Astrocyte (in vitro differentiated cells and primary cell): ENCODE measurements at regions not wholly inside any gene's neighbourhood (a gene's known extent, or its start where the extent isn't known, plus 50 kb on each side); places are given as distances from the start of the nearest gene placed in this dataset.

ENCODE experiments used
- EZH2 ChIP-seq: IDR thresholded peaks from 2 replicates; pipeline ENCODE4 v1.6.1; 2012; ENCODE audit warnings: mild to moderate bottlenecking, low read length, inconsistent platforms; ENCODE audit not compliant: insufficient read depth
- TF ChIP-seq, protein P1 (sequence below): IDR thresholded peaks from 2 replicates; pipeline ENCODE4 v1.5.1; 2011; ENCODE audit warnings: low read depth, mild to moderate bottlenecking, inconsistent platforms, low read length, moderate library complexity; ENCODE audit not compliant: insufficient read depth

DNA sequence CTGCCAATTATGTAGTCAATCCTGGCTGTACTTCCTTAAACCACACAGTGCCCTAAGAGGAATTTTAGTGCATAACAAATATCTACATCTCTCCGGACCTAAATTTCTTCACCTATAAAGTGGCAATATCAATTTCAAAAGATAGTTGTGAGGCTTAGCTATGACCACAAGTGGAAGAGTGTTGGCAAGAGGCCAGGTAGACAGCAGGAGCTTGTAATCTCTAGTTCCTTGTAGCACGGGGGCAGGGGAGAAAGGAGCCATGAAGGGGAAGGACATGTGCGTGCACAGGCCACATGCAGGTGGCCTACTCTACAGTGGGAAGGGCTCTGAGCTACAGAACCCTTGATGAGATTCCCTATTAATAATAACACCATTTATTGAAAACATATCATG lies 269.7 kb downstream of the ABHD5 start:
- TF ChIP-seq, protein P1, sequence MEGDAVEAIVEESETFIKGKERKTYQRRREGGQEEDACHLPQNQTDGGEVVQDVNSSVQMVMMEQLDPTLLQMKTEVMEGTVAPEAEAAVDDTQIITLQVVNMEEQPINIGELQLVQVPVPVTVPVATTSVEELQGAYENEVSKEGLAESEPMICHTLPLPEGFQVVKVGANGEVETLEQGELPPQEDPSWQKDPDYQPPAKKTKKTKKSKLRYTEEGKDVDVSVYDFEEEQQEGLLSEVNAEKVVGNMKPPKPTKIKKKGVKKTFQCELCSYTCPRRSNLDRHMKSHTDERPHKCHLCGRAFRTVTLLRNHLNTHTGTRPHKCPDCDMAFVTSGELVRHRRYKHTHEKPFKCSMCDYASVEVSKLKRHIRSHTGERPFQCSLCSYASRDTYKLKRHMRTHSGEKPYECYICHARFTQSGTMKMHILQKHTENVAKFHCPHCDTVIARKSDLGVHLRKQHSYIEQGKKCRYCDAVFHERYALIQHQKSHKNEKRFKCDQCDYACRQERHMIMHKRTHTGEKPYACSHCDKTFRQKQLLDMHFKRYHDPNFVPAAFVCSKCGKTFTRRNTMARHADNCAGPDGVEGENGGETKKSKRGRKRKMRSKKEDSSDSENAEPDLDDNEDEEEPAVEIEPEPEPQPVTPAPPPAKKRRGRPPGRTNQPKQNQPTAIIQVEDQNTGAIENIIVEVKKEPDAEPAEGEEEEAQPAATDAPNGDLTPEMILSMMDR: no peak
- TF ChIP-seq EZH2: no peak
